ENCODE measurements at regions not wholly inside any gene's neighbourhood (a gene's known extent, or its start where the extent isn't known, plus 50 kb on each side); places are given as distances from the start of the nearest gene placed in this dataset.

- no peak for DNase-seq
Observed at GRCh38 chr6:167711211-167711610, 115.5 kb upstream of the AFDN start.

GRCh38 chr6:167711768-167712730 lies 114.7 kb upstream of the AFDN start:
- no peak for DNase-seq

- no peak for DNase-seq
Observed at GRCh38 chr6:167712731-167713475, 113.8 kb upstream of the AFDN start.

GRCh38 chr6:167714152-167714551 lies 112.6 kb upstream of the AFDN start:
- DNase-seq, result no peak

GRCh38 chr6:167717455-167717854 lies 109.3 kb upstream of the AFDN start:
- DNase-seq, result no peak

GRCh38 chr6:167717867-167718266 lies 108.8 kb upstream of the AFDN start:
- no peak for DNase-seq

GRCh38 chr6:167719920-167720319 lies 106.8 kb upstream of the AFDN start:
- no peak for DNase-seq

GRCh38 chr6:167720456-167721285 lies 106.0 kb upstream of the AFDN start:
- DNase-seq, result no peak

GRCh38 chr6:167721291-167721690 lies 105.4 kb upstream of the AFDN start:
- DNase-seq, result no peak

- no peak for DNase-seq
Observed at GRCh38 chr6:167722634-167723309, 103.9 kb upstream of the AFDN start.

GRCh38 chr6:167726043-167726621 lies 100.6 kb upstream of the AFDN start:
- DNase-seq, result no peak

GRCh38 chr6:167730441-167730840 lies 96.3 kb upstream of the AFDN start:
- no peak for DNase-seq

- DNase-seq, result no peak
Observed at GRCh38 chr6:167731216-167731615, 95.5 kb upstream of the AFDN start.

- DNase-seq, result no peak
Observed at GRCh38 chr6:167731731-167732422, 94.8 kb upstream of the AFDN start.

GRCh38 chr6:167733740-167734661 lies 92.7 kb upstream of the AFDN start:
- DNase-seq, result no peak

- DNase-seq, result no peak
Observed at GRCh38 chr6:167734662-167735083, 92.0 kb upstream of the AFDN start.

- no peak for DNase-seq
Observed at GRCh38 chr6:167735084-167735950, 91.4 kb upstream of the AFDN start.

GRCh38 chr6:167735951-167736288 lies 90.8 kb upstream of the AFDN start:
- no peak for DNase-seq

GRCh38 chr6:167736486-167737204 lies 90.1 kb upstream of the AFDN start:
- no peak for DNase-seq
